C1 segment of cervical spinal cord (tissue), 14 donors: ENCODE measurements at regions not wholly inside any gene's neighbourhood (a gene's known extent, or its start where the extent isn't known, plus 50 kb on each side); places are given as distances from the start of the nearest gene placed in this dataset.
"Not testable (repeated sequence)": the region's sequence is repeated elsewhere in the genome, so short reads cannot be mapped to it uniquely, and the experiment has no call there.

ENCODE experiments used
- DNase-seq, 14 donors: peaks; one replicate each; lab custom pipeline; 2025; lab: John Stamatoyannopoulos, UW

- not testable (repeated sequence) for DNase-seq
These were observed 180.9 kb downstream of the CEP170 start for GRCh38 chr1:243074224-243074623.

GRCh38 chr1:243067056-243067455, 188.0 kb downstream of the CEP170 start:
- DNase-seq, result not testable (repeated sequence)

GRCh38 chr1:243061965-243062364, 193.1 kb downstream of the CEP170 start:
- not testable (repeated sequence) for DNase-seq

- not testable (repeated sequence) for DNase-seq
These were observed 199.6 kb downstream of the CEP170 start for GRCh38 chr1:243055510-243055909.

GRCh38 chr1:243055091-243055490, 200.0 kb downstream of the CEP170 start:
- DNase-seq, result not testable (repeated sequence)

GRCh38 chr1:243054681-243055080, 200.4 kb downstream of the CEP170 start:
- not testable (repeated sequence) for DNase-seq

GRCh38 chr1:243053048-243053447, 202.0 kb downstream of the CEP170 start:
- not testable (repeated sequence) for DNase-seq

- DNase-seq, result not testable (repeated sequence)
These were observed 204.5 kb downstream of the CEP170 start for GRCh38 chr1:243050613-243051012.

- DNase-seq, result not testable (repeated sequence)
These were observed 205.4 kb downstream of the CEP170 start for GRCh38 chr1:243049716-243050115.

- not testable (repeated sequence) for DNase-seq
These were observed 233.7 kb downstream of the CEP170 start for GRCh38 chr1:243021365-243021764.

- DNase-seq, result not testable (repeated sequence)
These were observed 235.9 kb downstream of the CEP170 start for GRCh38 chr1:243019030-243019635.

- not testable (repeated sequence) for DNase-seq
These were observed 244.4 kb downstream of the CEP170 start for GRCh38 chr1:243010719-243011118.

GRCh38 chr1:243001003-243001402, 254.1 kb downstream of the CEP170 start:
- not testable (repeated sequence) for DNase-seq

GRCh38 chr1:242992776-242993175, 262.3 kb downstream of the CEP170 start:
- DNase-seq, result not testable (repeated sequence)

GRCh38 chr1:242985096-242985495, 270.0 kb downstream of the CEP170 start:
- not testable (repeated sequence) for DNase-seq

GRCh38 chr1:242973341-242973740, 281.7 kb downstream of the CEP170 start:
- DNase-seq, result not testable (repeated sequence)

- no peak for DNase-seq
These were observed 288.2 kb downstream of the CEP170 start for GRCh38 chr1:242966892-242967291.

GRCh38 chr1:242959397-242959796, 295.7 kb downstream of the CEP170 start:
- DNase-seq, result not testable (repeated sequence)

- DNase-seq, result not testable (repeated sequence)
These were observed 300.1 kb downstream of the CEP170 start for GRCh38 chr1:242954945-242955344.

GRCh38 chr1:242946206-242946605, 308.9 kb downstream of the CEP170 start:
- DNase-seq, result no peak

GRCh38 chr1:242936725-242937124, 318.4 kb downstream of the CEP170 start:
- not testable (repeated sequence) for DNase-seq

- not testable (repeated sequence) for DNase-seq
These were observed 330.4 kb downstream of the CEP170 start for GRCh38 chr1:242924717-242925116.

- not testable (repeated sequence) for DNase-seq
These were observed 331.5 kb downstream of the CEP170 start for GRCh38 chr1:242923603-242924002.

GRCh38 chr1:242914729-242915128, 340.4 kb downstream of the CEP170 start:
- DNase-seq, result not testable (repeated sequence)
